HPDE6-E6E7 (cell line): ENCODE measurements at regions not wholly inside any gene's neighbourhood (a gene's known extent, or its start where the extent isn't known, plus 50 kb on each side); places are given as distances from the start of the nearest gene placed in this dataset.

Experiments used
- DNase-seq: peaks from one replicate; pipeline ENCODE4 v3.0.0; 2011; ENCODE audit warnings: missing footprints; ENCODE audit errors: extremely low spot score

- no peak for DNase-seq
Observed at GRCh38 chr2:18426174-18426573, 134.3 kb downstream of the RDH14 start.

- DNase-seq, result no peak
Observed at GRCh38 chr2:18425210-18425703, 135.2 kb downstream of the RDH14 start.

- DNase-seq, result no peak
Observed at GRCh38 chr2:18423636-18424035, 136.8 kb downstream of the RDH14 start.

GRCh38 chr2:18422432-18423165 lies 137.9 kb downstream of the RDH14 start:
- no peak for DNase-seq

- DNase-seq, result peak; percentile 60
Observed at GRCh38 chr2:18413676-18414396, 146.6 kb downstream of the RDH14 start.

- no peak for DNase-seq
Observed at GRCh38 chr2:18412980-18413675, 147.3 kb downstream of the RDH14 start.

- DNase-seq, result no peak
Observed at GRCh38 chr2:18411626-18412025, 148.8 kb downstream of the RDH14 start.

- no peak for DNase-seq
Observed at GRCh38 chr2:18410543-18410942, 149.9 kb downstream of the RDH14 start.

GRCh38 chr2:18408638-18409037 lies 151.8 kb downstream of the RDH14 start:
- DNase-seq, result no peak

- no peak for DNase-seq
Observed at GRCh38 chr2:18406219-18406618, 154.2 kb downstream of the RDH14 start.

- DNase-seq, result no peak
Observed at GRCh38 chr2:18404708-18405107, 155.7 kb downstream of the RDH14 start.

GRCh38 chr2:18403921-18404522 lies 156.4 kb downstream of the RDH14 start:
- DNase-seq, result no peak

- no peak for DNase-seq
Observed at GRCh38 chr2:18402831-18403230, 157.6 kb downstream of the RDH14 start.

GRCh38 chr2:18401471-18401870 lies 159.0 kb downstream of the RDH14 start:
- no peak for DNase-seq

GRCh38 chr2:18399601-18400000 lies 160.9 kb downstream of the RDH14 start:
- DNase-seq, result no peak

GRCh38 chr2:18398833-18399232 lies 161.6 kb downstream of the RDH14 start:
- DNase-seq, result no peak

- DNase-seq, result no peak
Observed at GRCh38 chr2:18396329-18397010, 164.0 kb downstream of the RDH14 start.

- DNase-seq, result no peak
Observed at GRCh38 chr2:18395555-18395954, 164.9 kb downstream of the RDH14 start.

- peak; percentile 53 for DNase-seq
Observed at GRCh38 chr2:18387441-18388206, 172.8 kb downstream of the RDH14 start.

- DNase-seq, result no peak
Observed at GRCh38 chr2:18384242-18384641, 176.2 kb downstream of the RDH14 start.

- DNase-seq, result no peak
Observed at GRCh38 chr2:18381386-18381785, 179.1 kb downstream of the RDH14 start.
